ENCODE measurements at regions not wholly inside any gene's neighbourhood (a gene's known extent, or its start where the extent isn't known, plus 50 kb on each side); places are given as distances from the start of the nearest gene placed in this dataset.

DNA sequence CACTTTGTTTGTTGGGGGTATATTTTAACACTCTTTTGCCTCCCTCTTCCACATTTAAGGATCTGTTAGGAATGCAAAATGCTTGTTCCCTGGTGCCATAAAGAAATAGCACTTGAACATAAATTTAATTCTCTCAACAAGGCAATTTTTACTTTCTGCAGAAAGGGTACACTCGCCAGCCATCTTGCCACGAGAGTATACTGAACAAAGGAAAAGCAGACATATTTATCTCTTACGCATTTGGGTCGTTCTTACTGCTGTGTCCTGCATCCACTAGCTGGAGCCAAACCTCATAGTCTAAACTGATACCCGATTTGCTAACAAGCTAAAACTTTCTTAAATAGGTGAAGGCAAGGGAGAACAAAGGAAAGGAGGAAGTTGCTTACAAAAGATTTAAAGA, 129.5 kb downstream of the B3GNT2 start:
- CTCF ChIA-PET (ENCODE audit: low intra/inter-chr PET ratio) = no interaction called here
- Histone ChIP-seq H3K36me3 (ENCODE audit: control insufficient read depth, insufficient read depth, low read length) (no peaks in the 10 kb centered on the region), H3K27ac (ENCODE audit: extremely low read depth, low read depth, low read length) (no peak overlapping the region), H3K9ac (ENCODE audit: insufficient read depth in 1 of 2, low read depth in 2 of 2, low read length in 2 of 2) (no peak overlapping the region), H3K4me2 (ENCODE audit: insufficient read depth, low read length) (no peak overlapping the region), H2AFZ (ENCODE audit: low read depth, low read length) (no peak overlapping the region), H4K20me1 (replicated peaks; ENCODE audit: control insufficient read depth, insufficient read depth, low read length) (no peaks in the 10 kb centered on the region), H3K4me3 (no peak overlapping the region), H3K27me3 (ENCODE audit: control insufficient read depth in 2 of 2, insufficient read depth in 2 of 2, low read length in 2 of 2) (no peaks in the 10 kb centered on the region), H3K4me1 (replicated peaks in 1 of 2; ENCODE audit: control insufficient read depth in 2 of 2, insufficient read depth in 2 of 2, low read length in 2 of 2) (peaks cover 0 to 11% of the 10 kb centered on the region in 2 experiments; a peak in 3 of 5 replicates), H3K9me1 (ENCODE audit: control insufficient read depth, insufficient read depth, low read length) (no peaks in the 10 kb centered on the region), H3K79me2 (ENCODE audit: control insufficient read depth, insufficient read depth, low read length) (no peaks in the 10 kb centered on the region), H3K9me3 (replicated peaks; ENCODE audit: control insufficient read depth, insufficient read depth, low read depth, low read length) (peaks cover 4% of the 10 kb centered on the region; the same call in 1 of the 2 replicates)
- intact Hi-C loops (cut with micrococcal nuclease) (no loop called here), in situ Hi-C loops (cut with MboI) (no loop called here)
- 81% methylated on average over 5 of the region's 5 CpGs for WGBS (ENCODE audit: insufficient coverage, low coverage, missing lambda C conversion rate)
- no TSS peak for BruUV-seq (replicated peaks)
- DNase-seq (ENCODE audit: extremely low read depth in 1 of 4, low spot score in 3 of 4) (no peak), FAIRE-seq (no peak), ATAC-seq (no peak)
- POLR2A ChIA-PET = interaction anchor here (1.4 kb wide), 1 partner anchor 11 kb away, joined by 3 read pairs; no protein-coding TSS in a partner anchor
- TF ChIP-seq, protein P1, sequence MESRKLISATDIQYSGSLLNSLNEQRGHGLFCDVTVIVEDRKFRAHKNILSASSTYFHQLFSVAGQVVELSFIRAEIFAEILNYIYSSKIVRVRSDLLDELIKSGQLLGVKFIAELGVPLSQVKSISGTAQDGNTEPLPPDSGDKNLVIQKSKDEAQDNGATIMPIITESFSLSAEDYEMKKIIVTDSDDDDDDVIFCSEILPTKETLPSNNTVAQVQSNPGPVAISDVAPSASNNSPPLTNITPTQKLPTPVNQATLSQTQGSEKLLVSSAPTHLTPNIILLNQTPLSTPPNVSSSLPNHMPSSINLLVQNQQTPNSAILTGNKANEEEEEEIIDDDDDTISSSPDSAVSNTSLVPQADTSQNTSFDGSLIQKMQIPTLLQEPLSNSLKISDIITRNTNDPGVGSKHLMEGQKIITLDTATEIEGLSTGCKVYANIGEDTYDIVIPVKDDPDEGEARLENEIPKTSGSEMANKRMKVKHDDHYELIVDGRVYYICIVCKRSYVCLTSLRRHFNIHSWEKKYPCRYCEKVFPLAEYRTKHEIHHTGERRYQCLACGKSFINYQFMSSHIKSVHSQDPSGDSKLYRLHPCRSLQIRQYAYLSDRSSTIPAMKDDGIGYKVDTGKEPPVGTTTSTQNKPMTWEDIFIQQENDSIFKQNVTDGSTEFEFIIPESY (CRISPR knock-in tag; IDR thresholded peaks at IDR 0.05) = peak; percentile 71
- TF ChIP-seq YY1 (IDR thresholded peaks at IDR 0.05; ENCODE audit: borderline replicate concordance in 1 of 3, control insufficient read depth in 1 of 3, extremely low read depth in 1 of 3, insufficient read depth in 3 of 3, insufficient read length in 1 of 3, insufficient replicate concordance in 2 of 3, low read depth in 1 of 3, low read length in 2 of 3) (peak in 1 of 3 experiments; percentile 45), ERF (CRISPR knock-in tag; IDR thresholded peaks at IDR 0.05) (no peak), CBX3 (IDR thresholded peaks at IDR 0.05; ENCODE audit: borderline replicate concordance in 1 of 2, low read length in 2 of 2) (peak in 1 of 2 experiments; percentile 95; a peak in 2 of 3 replicates), C11orf30 (IDR thresholded peaks at IDR 0.05; ENCODE audit: low read depth) (no peak), CBX5 (IDR thresholded peaks at IDR 0.05; ENCODE audit: borderline replicate concordance, low read depth) (peak; percentile 67; the same call in 1 of the 2 replicates), KLF10 (CRISPR knock-in tag; IDR thresholded peaks at IDR 0.05) (no peak), TCF3 (CRISPR knock-in tag; IDR thresholded peaks at IDR 0.05) (no peak), SPI1 (IDR thresholded peaks at IDR 0.05; ENCODE audit: borderline replicate concordance, low read depth, low read length) (no peak), SMARCB1 (IDR thresholded peaks at IDR 0.05; ENCODE audit: insufficient read length, low read depth) (no peak), MED1 (CRISPR knock-in tag; IDR thresholded peaks at IDR 0.05; ENCODE audit: borderline replicate concordance) (no peak)
- TF ChIP-seq, protein P2, sequence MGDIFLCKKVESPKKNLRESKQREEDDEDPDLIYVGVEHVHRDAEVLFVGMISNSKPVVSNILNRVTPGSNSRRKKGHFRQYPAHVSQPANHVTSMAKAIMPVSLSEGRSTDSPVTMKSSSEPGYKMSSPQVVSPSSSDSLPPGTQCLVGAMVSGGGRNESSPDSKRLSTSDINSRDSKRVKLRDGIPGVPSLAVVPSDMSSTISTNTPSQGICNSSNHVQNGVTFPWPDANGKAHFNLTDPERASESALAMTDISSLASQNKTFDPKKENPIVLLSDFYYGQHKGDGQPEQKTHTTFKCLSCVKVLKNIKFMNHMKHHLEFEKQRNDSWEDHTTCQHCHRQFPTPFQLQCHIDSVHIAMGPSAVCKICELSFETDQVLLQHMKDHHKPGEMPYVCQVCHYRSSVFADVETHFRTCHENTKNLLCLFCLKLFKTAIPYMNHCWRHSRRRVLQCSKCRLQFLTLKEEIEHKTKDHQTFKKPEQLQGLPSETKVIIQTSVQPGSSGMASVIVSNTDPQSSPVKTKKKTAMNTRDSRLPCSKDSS (IDR thresholded peaks at IDR 0.05; ENCODE audit: low read depth, partially characterized antibody) = peak; percentile 68
